SK-N-SH (cell line): ENCODE measurements at regions not wholly inside any gene's neighbourhood (a gene's known extent, or its start where the extent isn't known, plus 50 kb on each side); places are given as distances from the start of the nearest gene placed in this dataset.

Experiments
- CTCF ChIA-PET: fragments of 300-600, 350-600 bp; formaldehyde crosslinking; extraction: SDS; loops from one replicate; lab custom pipeline; 2021; lab: Yijun Ruan, JAX
- POLR2A ChIA-PET: fragments of 350-600 bp; sonication (Branson Sonifier 250); formaldehyde crosslinking; extraction: SDS; loops from one replicate; lab custom pipeline; 2020; ENCODE audit warnings: antibody characterized with exemption, inconsistent platforms; lab: Yijun Ruan, JAX
- DNase-seq: peaks from one replicate; pipeline ENCODE4 v3.0.0; 2012
- H2AFZ ChIP-seq: fragments of 200-600 bp; sonication (generic); 2 replicates; pipeline ENCODE4 v1.8.1; 2016; ENCODE audit warnings: antibody characterized with exemption, mild to moderate bottlenecking, low read depth
- H3F3A ChIP-seq: fragments of 200-600 bp; sonication (generic); replicated peaks from 2 replicates; pipeline ENCODE3; 2016; ENCODE audit warnings: antibody characterized with exemption, mild to moderate bottlenecking; ENCODE audit not compliant: insufficient read depth
- H3K27ac ChIP-seq, 2 experiments: fragments of 200-500 bp in 1 of 2; fragments of 200-600 bp in 1 of 2; sonication (Bioruptor generic) in 1 of 2; sonication (generic), shearing (Covaris generic) in 1 of 2; 2 replicates each; pipeline versions ENCODE4 v1.5.1 to v1.6.1; 2014 to 2016; ENCODE audit warnings: low read depth in 2 of 2, inconsistent platforms in 1 of 2, low read length in 1 of 2, mild to moderate bottlenecking in 1 of 2, mixed read lengths in 1 of 2
- H3K27me3 ChIP-seq: fragments of 200-600 bp; sonication (generic), shearing (Covaris generic); 2 replicates; pipeline ENCODE4 v1.6.1; 2016; ENCODE audit warnings: mixed run types; ENCODE audit not compliant: insufficient read depth
- H3K36me3 ChIP-seq, 2 experiments: fragments of 200-500 bp in 1 of 2; fragments of 200-600 bp in 1 of 2; sonication (Bioruptor generic) in 1 of 2; sonication (generic) in 1 of 2; replicated peaks in 1 of 2; 2 replicates each; pipeline versions ENCODE3 to v1.5.1; 2014 to 2016; ENCODE audit warnings: low read length in 1 of 2, mild to moderate bottlenecking in 1 of 2; ENCODE audit not compliant: insufficient read depth in 2 of 2, control insufficient read depth in 1 of 2
- H3K4me1 ChIP-seq, 2 experiments: fragments of 200-500 bp in 1 of 2; fragments of 200-600 bp in 1 of 2; sonication (Bioruptor generic) in 1 of 2; sonication (generic), shearing (Covaris generic) in 1 of 2; 2 replicates each; pipeline versions ENCODE4 v1.5.1 to v1.6.1; 2014 to 2016; ENCODE audit warnings: low read depth in 1 of 2, low read length in 1 of 2, mixed run types in 1 of 2; ENCODE audit not compliant: insufficient read depth in 2 of 2, control insufficient read depth in 1 of 2
- H3K4me2 ChIP-seq: fragments of 200-600 bp; sonication (generic), shearing (Covaris generic); 2 replicates; pipeline ENCODE4 v1.6.1; 2017; ENCODE audit warnings: mixed run types
- H3K4me3 ChIP-seq, 2 experiments: fragments of 200-500 bp in 1 of 2; fragments of 200-600 bp in 1 of 2; sonication (Bioruptor generic) in 1 of 2; sonication (generic), shearing (Covaris generic) in 1 of 2; 2 replicates each; pipeline versions ENCODE4 v1.5.1 to v1.8.1; 2014 to 2016; ENCODE audit warnings: low read depth in 2 of 2, inconsistent platforms in 1 of 2, low read length in 1 of 2, mild to moderate bottlenecking in 1 of 2, mixed read lengths in 1 of 2, moderate library complexity in 1 of 2
- H3K79me2 ChIP-seq: fragments of 200-600 bp; sonication (generic); 2 replicates; pipeline ENCODE4 v1.8.1; 2017; ENCODE audit warnings: mild to moderate bottlenecking; ENCODE audit not compliant: insufficient read depth
- H3K9ac ChIP-seq: fragments of 200-600 bp; sonication (generic); 2 replicates; pipeline ENCODE4 v1.6.1; 2017; ENCODE audit warnings: mixed run types
- H3K9me2 ChIP-seq: fragments of 200-600 bp; sonication (generic); 2 replicates; pipeline ENCODE4 v1.6.1; 2017; ENCODE audit warnings: mixed run types
- H3K9me3 ChIP-seq: fragments of 200-600 bp; sonication (generic); 2 replicates; pipeline ENCODE4 v1.6.1; 2017; ENCODE audit warnings: mixed run types, mild to moderate bottlenecking, moderate library complexity
- H4K20me1 ChIP-seq: fragments of 200-600 bp; sonication (generic); 2 replicates; pipeline ENCODE4 v1.6.1; 2017; ENCODE audit warnings: mild to moderate bottlenecking, mixed run types; ENCODE audit not compliant: insufficient read depth
- CTCF ChIP-seq: fragments of 200-600 bp; sonication (generic); IDR thresholded peaks from 2 replicates; pipeline ENCODE4 v1.6.1; 2017; ENCODE audit warnings: antibody characterized with exemption, mild to moderate bottlenecking, moderate library complexity
- EZH2phosphoT487 ChIP-seq: fragments of 200-600 bp; sonication (generic); IDR thresholded peaks from 2 replicates; pipeline ENCODE4 v1.6.1; 2017; ENCODE audit warnings: low read depth, mixed run types, mild to moderate bottlenecking, antibody characterized with exemption, moderate library complexity, borderline replicate concordance
- FOXJ3 ChIP-seq: sonication (generic); formaldehyde crosslinking; IDR thresholded peaks from 2 replicates; pipeline ENCODE4 v1.5.1; 2020; ENCODE audit warnings: mild to moderate bottlenecking, missing genetic modification reagents
- GABPA ChIP-seq: IDR thresholded peaks from 2 replicates; pipeline ENCODE4 v1.4.0; 2012; ENCODE audit warnings: low read depth, mild to moderate bottlenecking
- IRF3 ChIP-seq: fragments of 150-350 bp; IDR thresholded peaks from 2 replicates; pipeline ENCODE4 v1.6.1; 2016; ENCODE audit warnings: mild to moderate bottlenecking, low read depth, low read length
- MEF2A ChIP-seq: IDR thresholded peaks from 2 replicates; pipeline ENCODE4 v1.4.0; 2012; ENCODE audit warnings: low read depth, borderline replicate concordance
- MXI1 ChIP-seq: IDR thresholded peaks from 2 replicates; pipeline ENCODE4 v1.6.1; 2012; ENCODE audit warnings: mild to moderate bottlenecking, low read depth, low read length, improper control_type of control experiment
- NFIC ChIP-seq: IDR thresholded peaks from 2 replicates; pipeline ENCODE4 v1.4.0; 2012; ENCODE audit warnings: borderline replicate concordance
- PBX3 ChIP-seq: IDR thresholded peaks from 2 replicates; pipeline ENCODE4; 2012
- REST ChIP-seq: IDR thresholded peaks from 2 replicates; pipeline ENCODE4 v1.6.1; 2012; ENCODE audit warnings: mild to moderate bottlenecking, low read depth, low read length, moderate library complexity
- RFX5 ChIP-seq: IDR thresholded peaks from 2 replicates; pipeline ENCODE4 v1.6.1; 2012; ENCODE audit warnings: mild to moderate bottlenecking, improper control_type of control experiment, low read length
- SIN3A ChIP-seq: IDR thresholded peaks from 2 replicates; pipeline ENCODE4 v1.6.1; 2012; ENCODE audit warnings: low read depth, mild to moderate bottlenecking, low read length, moderate library complexity, borderline replicate concordance
- SMC3 ChIP-seq: IDR thresholded peaks from 2 replicates; pipeline ENCODE4 v1.6.1; 2012; ENCODE audit warnings: low read depth, low read length, improper control_type of control experiment
- TAF1 ChIP-seq: IDR thresholded peaks from 2 replicates; pipeline ENCODE4 v1.6.1; 2012; ENCODE audit warnings: low read depth, mild to moderate bottlenecking, low read length, moderate library complexity, borderline replicate concordance
- TEAD4 ChIP-seq: IDR thresholded peaks from 2 replicates; pipeline ENCODE4 v1.4.0; 2012; ENCODE audit warnings: mild to moderate bottlenecking, borderline replicate concordance; ENCODE audit not compliant: insufficient read depth
- YY1 ChIP-seq: IDR thresholded peaks from 2 replicates; pipeline ENCODE4 v1.4.0; 2012; ENCODE audit warnings: low read depth, mild to moderate bottlenecking
- ZBTB33 ChIP-seq: IDR thresholded peaks from 2 replicates; pipeline ENCODE4 v1.4.0; 2012; ENCODE audit warnings: low read depth, borderline replicate concordance
- WGBS: methylation state at CpG from one replicate; pipeline ENCODE4 v1.1.6; 2017; ENCODE audit warnings: low lambda C conversion rate; 5-methylcytosine and 5-hydroxymethylcytosine counted together

- Histone ChIP-seq H2AFZ (peak overlapping the region; percentile 25; the same call in 1 of the 2 replicates), H3K4me3 (no peak overlapping the region), H3K9me2 (no peaks in the 10 kb centered on the region), H3K27ac (peak overlapping the region in 1 of 2 experiments; percentile 5; a peak in 1 of 4 replicates), H3F3A (no peaks in the 10 kb centered on the region), H3K79me2 (no peaks in the 10 kb centered on the region), H3K4me2 (no peak overlapping the region), H3K4me1 (peaks cover 0 to 2% of the 10 kb centered on the region in 2 experiments; a peak in 2 of 4 replicates), H3K27me3 (no peaks in the 10 kb centered on the region), H4K20me1 (no peaks in the 10 kb centered on the region), H3K9me3 (no peaks in the 10 kb centered on the region), H3K9ac (no peak overlapping the region), H3K36me3 (no peaks in the 10 kb centered on the region)
- ChIA-PET POLR2A (no interaction called here), CTCF (interaction anchor here (1.5 kb wide), 1 partner anchor 15 kb away, joined by 5 read pairs; no protein-coding TSS in a partner anchor)
- no peak for TF ChIP-seq EZH2phosphoT487
- TF ChIP-seq FOXJ3 (CRISPR knock-in tag): no peak
- no peak for DNase-seq
- 69% methylated on average over 3 of the region's 3 CpGs for WGBS
Measured at GRCh38 chr2:144875290-144875969, 355.5 kb upstream of the ZEB2 start.

GRCh38 chr2:144865670-144866069, 345.8 kb upstream of the ZEB2 start:
- Histone ChIP-seq H2AFZ (no peak overlapping the region), H3K9me3 (no peaks in the 10 kb centered on the region), H3F3A (no peaks in the 10 kb centered on the region), H3K9ac (no peak overlapping the region), H3K36me3 (no peaks in the 10 kb centered on the region), H3K27ac (no peak overlapping the region), H3K27me3 (no peaks in the 10 kb centered on the region), H4K20me1 (no peaks in the 10 kb centered on the region), H3K4me1 (no peaks in the 10 kb centered on the region), H3K79me2 (no peaks in the 10 kb centered on the region), H3K9me2 (no peaks in the 10 kb centered on the region), H3K4me2 (no peak overlapping the region), H3K4me3 (no peak overlapping the region)
- CTCF ChIA-PET: interaction anchor here (1.6 kb wide), 1 partner anchor 14 kb away, joined by 4 read pairs; no protein-coding TSS in a partner anchor
- 89% methylated on average over 1 of the region's 1 CpG for WGBS
- POLR2A ChIA-PET: no interaction called here
- TF ChIP-seq MEF2A (no peak), SMC3 (no peak), GABPA (no peak), CTCF (no peak), TEAD4 (no peak), NFIC (no peak), RFX5 (no peak), YY1 (no peak), PBX3 (no peak), IRF3 (no peak), SIN3A (no peak), REST (no peak), TAF1 (no peak), MXI1 (no peak), ZBTB33 (no peak)
- DNase-seq: no peak
